PC-3 (cell line): ENCODE measurements at regions not wholly inside any gene's neighbourhood (a gene's known extent, or its start where the extent isn't known, plus 50 kb on each side); places are given as distances from the start of the nearest gene placed in this dataset.

Source experiments
- ATAC-seq: fragments of 200-7000 bp; cut with Tn5 transposase; 2 replicates; pipeline ENCODE4 v1.9.1; 2020; ENCODE audit warnings: mild to moderate bottlenecking, moderate library complexity
- BruUV-seq: library from RNA; stranded (reverse); fragments of 400-500 nt; replicated peaks from 2 replicates; lab custom pipeline; 2021; lab: Mats Ljungman, UMichigan
- CTCF ChIA-PET: fragments of 300-600 bp; sonication (Branson Sonifier 250); formaldehyde crosslinking; loops from one replicate; lab custom pipeline; 2022; ENCODE audit warnings: antibody characterized with exemption; lab: Charles Lee
- POLR2A ChIA-PET: fragments of 300-600 bp; sonication (Branson Sonifier 250); formaldehyde crosslinking; loops from one replicate; lab custom pipeline; 2022; ENCODE audit warnings: antibody characterized with exemption; ENCODE audit not compliant: unreplicated experiment; lab: Charles Lee
- DNase-seq: peaks from one replicate; pipeline ENCODE4 v3.0.0-alpha.2; 2015
- H2AFZ ChIP-seq: fragments of 300-600 bp; sonication (generic); 2 replicates; pipeline ENCODE4 v1.6.0; 2016; ENCODE audit warnings: antibody characterized with exemption, low read length
- H3F3A ChIP-seq: fragments of 300-600 bp; sonication (generic); one replicate; pipeline ENCODE4 v1.6.0; 2017; ENCODE audit warnings: antibody characterized with exemption, low read length, control low read depth, mild to moderate bottlenecking; ENCODE audit not compliant: unreplicated experiment
- H3K27ac ChIP-seq: fragments of 300-600 bp; sonication (generic); 2 replicates; pipeline ENCODE4 v1.5.1; 2016; ENCODE audit warnings: mild to moderate bottlenecking, low read length
- H3K27me3 ChIP-seq: fragments of 300-600 bp; sonication (generic); 2 replicates; pipeline ENCODE4 v1.6.1; 2016; ENCODE audit warnings: low read length, mixed read lengths
- H3K36me3 ChIP-seq: fragments of 300-600 bp; sonication (generic); 2 replicates; pipeline ENCODE4 v1.6.1; 2016; ENCODE audit warnings: low read depth, mixed run types, low read length, mixed read lengths
- H3K4me1 ChIP-seq: fragments of 300-600 bp; sonication (generic); 2 replicates; pipeline ENCODE4 v1.5.1; 2016; ENCODE audit warnings: low read length; ENCODE audit not compliant: insufficient read depth
- H3K4me2 ChIP-seq: fragments of 300-600 bp; sonication (generic); 2 replicates; pipeline ENCODE4 v1.6.0; 2016; ENCODE audit warnings: low read length
- H3K4me3 ChIP-seq: fragments of 300-600 bp; sonication (generic); 2 replicates; pipeline ENCODE4 v1.5.1; 2016; ENCODE audit warnings: mild to moderate bottlenecking, low read length, mixed read lengths
- H3K79me2 ChIP-seq: fragments of 300-600 bp; sonication (generic); 2 replicates; pipeline ENCODE4 v1.6.1; 2017; ENCODE audit warnings: low read length, mixed read lengths
- H3K9ac ChIP-seq: fragments of 300-600 bp; sonication (generic); 2 replicates; pipeline ENCODE4 v1.6.0; 2016; ENCODE audit warnings: mild to moderate bottlenecking, low read length
- H3K9me2 ChIP-seq: fragments of 300-600 bp; sonication (generic); replicated peaks from 2 replicates; pipeline ENCODE4 v1.6.1; 2016; ENCODE audit warnings: mixed run types, low read length, mixed read lengths
- H3K9me3 ChIP-seq: fragments of 300-600 bp; sonication (generic); 2 replicates; pipeline ENCODE4 v1.6.1; 2016; ENCODE audit warnings: low read length, mixed read lengths
- H4K20me1 ChIP-seq: fragments of 300-600 bp; sonication (generic); 2 replicates; pipeline ENCODE4 v1.6.1; 2016; ENCODE audit warnings: low read length, mixed read lengths
- EZH2 ChIP-seq: fragments of 300-600 bp; sonication (generic); IDR thresholded peaks from one replicate; pipeline ENCODE4 v1.6.1; 2017; ENCODE audit warnings: antibody characterized with exemption, mild to moderate bottlenecking, low read length; ENCODE audit not compliant: unreplicated experiment
- EZH2phosphoT487 ChIP-seq: fragments of 300-600 bp; sonication (generic); IDR thresholded peaks from 2 replicates; pipeline ENCODE4 v1.6.1; 2018; ENCODE audit warnings: mild to moderate bottlenecking, antibody characterized with exemption, low read length, borderline replicate concordance
- intact Hi-C: fragments of 100-400 bp; cut with micrococcal nuclease; formaldehyde crosslinking; loops from 2 replicates; pipeline ENCODE4 v1.9.0; 2023
- TF ChIP-seq, protein P1 (sequence below): fragments of 300-600 bp; sonication (generic); conservative IDR thresholded peaks from 2 replicates; pipeline ENCODE4 v1.5.1; 2017; ENCODE audit warnings: antibody characterized with exemption, low read depth, mild to moderate bottlenecking, low read length

DNA sequence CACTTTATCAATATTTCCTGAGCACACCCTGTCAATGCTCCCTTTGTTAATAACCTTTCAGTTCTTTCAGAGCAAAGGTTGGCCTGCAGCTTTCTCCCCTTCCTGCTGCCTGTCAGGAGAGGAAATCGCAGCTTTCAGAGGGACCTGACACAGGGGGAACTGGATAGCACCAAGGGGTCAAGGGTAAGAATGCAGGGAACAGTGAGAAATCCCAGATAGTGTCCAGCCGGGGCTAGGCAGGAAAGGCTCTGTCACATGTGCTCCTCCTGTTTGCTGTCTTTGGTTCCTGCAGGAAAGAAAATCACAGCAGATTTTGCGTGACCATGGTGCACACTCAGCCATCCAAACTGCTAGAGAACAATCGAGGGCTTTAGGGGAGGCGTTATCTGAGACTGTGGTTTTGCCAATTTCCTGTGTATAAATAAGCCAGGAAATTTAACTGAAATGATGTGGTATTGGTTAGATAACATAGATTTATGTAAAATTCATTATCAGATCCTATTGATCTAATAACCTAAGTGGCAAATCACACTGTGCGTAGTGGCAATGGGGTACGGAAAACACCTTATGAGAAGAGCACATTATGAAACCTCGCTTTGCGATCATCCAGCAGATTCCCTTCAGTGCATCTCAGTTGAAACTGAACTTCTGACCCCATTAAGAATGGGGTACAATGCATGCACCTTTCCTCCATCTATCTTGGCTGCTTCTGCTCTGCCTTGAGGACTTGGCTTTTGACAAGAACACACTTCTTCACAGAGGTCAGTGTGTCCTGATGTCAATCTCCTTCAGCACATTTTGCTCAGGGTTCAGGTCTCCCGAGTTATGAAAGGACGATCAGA, 178.0 kb downstream of the ICOS start:
- Histone ChIP-seq H3K27me3 (peaks cover 31% of the 10 kb centered on the region), H3K9me2 (no peaks in the 10 kb centered on the region), H3K4me1 (no peaks in the 10 kb centered on the region), H3F3A (no peaks in the 10 kb centered on the region), H3K4me3 (no peak overlapping the region), H3K4me2 (no peak overlapping the region), H4K20me1 (no peaks in the 10 kb centered on the region), H3K9ac (no peak overlapping the region), H2AFZ (no peak overlapping the region), H3K79me2 (no peaks in the 10 kb centered on the region), H3K36me3 (no peaks in the 10 kb centered on the region), H3K27ac (no peak overlapping the region), H3K9me3 (no peaks in the 10 kb centered on the region)
- POLR2A ChIA-PET: no interaction called here
- no TSS peak for BruUV-seq
- CTCF ChIA-PET: no interaction called here
- intact Hi-C loops: no loop called here
- no peak for DNase-seq
- no peak for TF ChIP-seq EZH2
- TF ChIP-seq, protein P1, sequence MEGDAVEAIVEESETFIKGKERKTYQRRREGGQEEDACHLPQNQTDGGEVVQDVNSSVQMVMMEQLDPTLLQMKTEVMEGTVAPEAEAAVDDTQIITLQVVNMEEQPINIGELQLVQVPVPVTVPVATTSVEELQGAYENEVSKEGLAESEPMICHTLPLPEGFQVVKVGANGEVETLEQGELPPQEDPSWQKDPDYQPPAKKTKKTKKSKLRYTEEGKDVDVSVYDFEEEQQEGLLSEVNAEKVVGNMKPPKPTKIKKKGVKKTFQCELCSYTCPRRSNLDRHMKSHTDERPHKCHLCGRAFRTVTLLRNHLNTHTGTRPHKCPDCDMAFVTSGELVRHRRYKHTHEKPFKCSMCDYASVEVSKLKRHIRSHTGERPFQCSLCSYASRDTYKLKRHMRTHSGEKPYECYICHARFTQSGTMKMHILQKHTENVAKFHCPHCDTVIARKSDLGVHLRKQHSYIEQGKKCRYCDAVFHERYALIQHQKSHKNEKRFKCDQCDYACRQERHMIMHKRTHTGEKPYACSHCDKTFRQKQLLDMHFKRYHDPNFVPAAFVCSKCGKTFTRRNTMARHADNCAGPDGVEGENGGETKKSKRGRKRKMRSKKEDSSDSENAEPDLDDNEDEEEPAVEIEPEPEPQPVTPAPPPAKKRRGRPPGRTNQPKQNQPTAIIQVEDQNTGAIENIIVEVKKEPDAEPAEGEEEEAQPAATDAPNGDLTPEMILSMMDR: no peak
- no peak for TF ChIP-seq EZH2phosphoT487
- no peak for ATAC-seq

DNA sequence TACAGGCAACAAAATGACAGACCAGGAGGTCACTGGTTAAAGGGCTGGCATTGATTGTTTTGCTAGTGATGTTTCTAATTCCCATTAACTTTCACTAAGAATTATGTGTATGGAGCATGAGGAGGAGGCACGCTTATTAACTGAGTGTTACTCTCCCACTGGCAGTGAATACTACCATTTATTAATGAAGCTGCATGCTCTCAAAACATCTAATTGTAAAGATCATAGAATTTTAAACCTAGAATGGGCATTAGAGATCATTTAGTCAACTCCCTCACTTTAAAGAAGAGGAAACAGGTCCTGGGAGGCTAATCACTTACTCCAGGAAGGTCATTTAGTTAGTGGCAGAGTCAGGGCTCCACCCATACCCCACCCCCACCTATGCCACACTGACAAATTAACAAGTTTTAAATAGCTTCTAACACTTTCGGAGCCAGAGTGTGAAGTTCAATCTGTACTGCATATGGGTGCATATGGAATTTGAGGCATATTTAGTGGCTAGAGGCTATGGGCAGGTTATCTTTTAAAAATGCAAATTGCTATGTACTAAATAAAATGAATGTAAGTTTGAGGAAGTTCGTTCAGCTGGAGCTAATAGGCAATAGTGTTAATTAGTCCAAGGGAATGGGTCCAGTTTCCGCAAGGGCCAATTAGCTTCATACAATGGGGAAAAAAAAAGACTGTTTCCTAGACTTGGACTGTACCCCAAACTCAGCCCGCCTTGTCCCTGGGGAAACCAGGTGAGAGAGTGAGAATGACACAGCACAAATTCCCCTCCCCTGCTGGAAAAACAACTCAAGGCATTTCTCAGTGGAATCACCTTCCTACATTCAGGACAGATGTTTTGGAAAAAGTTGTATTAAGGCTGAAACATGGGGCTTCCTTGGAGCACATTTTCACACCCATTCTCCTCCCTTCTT, 178.8 kb downstream of the ICOS start:
- intact Hi-C loops: no loop called here
- CTCF ChIA-PET: no interaction called here
- Histone ChIP-seq H2AFZ (no peak overlapping the region), H4K20me1 (no peaks in the 10 kb centered on the region), H3K79me2 (no peaks in the 10 kb centered on the region), H3K4me3 (no peak overlapping the region), H3K9me3 (no peaks in the 10 kb centered on the region), H3K36me3 (no peaks in the 10 kb centered on the region), H3K27ac (no peak overlapping the region), H3K9me2 (no peaks in the 10 kb centered on the region), H3F3A (no peaks in the 10 kb centered on the region), H3K27me3 (peaks cover 22% of the 10 kb centered on the region), H3K9ac (no peak overlapping the region), H3K4me1 (no peaks in the 10 kb centered on the region), H3K4me2 (no peak overlapping the region)
- no peak for DNase-seq
- TF ChIP-seq EZH2phosphoT487: no peak
- TF ChIP-seq, protein P1: no peak
- no peak for TF ChIP-seq EZH2
- BruUV-seq: no TSS peak
- POLR2A ChIA-PET: no interaction called here
- no peak for ATAC-seq
